ENCODE measurements at regions not wholly inside any gene's neighbourhood (a gene's known extent, or its start where the extent isn't known, plus 50 kb on each side); places are given as distances from the start of the nearest gene placed in this dataset.
A peak's percentile ranks its signal among the peaks of the same experiment; 100 is the strongest.
"Not testable (repeated sequence)": the region's sequence is repeated elsewhere in the genome, so short reads cannot be mapped to it uniquely, and the experiment has no call there.

GRCh38 chr14:106061877-106062500 lies 535.6 kb downstream of the TMEM121 start:
- peak; percentile 75 for DNase-seq (ENCODE audit: low read depth)

GRCh38 chr14:106062502-106063272 lies 536.3 kb downstream of the TMEM121 start:
- DNase-seq (ENCODE audit: low read depth) = no peak

DNA sequence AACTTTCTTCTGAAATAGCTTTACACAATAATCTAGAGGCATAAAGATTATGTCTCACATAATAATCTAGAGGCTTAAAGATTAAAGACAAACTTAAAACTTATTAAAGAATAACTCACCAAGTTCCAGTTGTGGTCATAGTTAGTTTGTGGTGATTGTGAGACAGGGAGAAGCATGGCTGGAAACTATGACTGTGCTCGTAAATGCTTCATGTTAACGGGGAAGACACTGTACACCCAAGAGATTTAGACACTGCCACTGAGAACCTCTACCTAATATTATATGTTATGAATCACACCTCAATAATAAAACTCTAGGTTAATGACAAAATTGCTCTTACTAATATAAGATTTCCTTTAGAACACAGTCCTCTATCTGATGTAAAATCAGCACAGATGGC lies 541.6 kb downstream of the TMEM121 start:
- no peak for DNase-seq (ENCODE audit: low read depth)

DNA sequence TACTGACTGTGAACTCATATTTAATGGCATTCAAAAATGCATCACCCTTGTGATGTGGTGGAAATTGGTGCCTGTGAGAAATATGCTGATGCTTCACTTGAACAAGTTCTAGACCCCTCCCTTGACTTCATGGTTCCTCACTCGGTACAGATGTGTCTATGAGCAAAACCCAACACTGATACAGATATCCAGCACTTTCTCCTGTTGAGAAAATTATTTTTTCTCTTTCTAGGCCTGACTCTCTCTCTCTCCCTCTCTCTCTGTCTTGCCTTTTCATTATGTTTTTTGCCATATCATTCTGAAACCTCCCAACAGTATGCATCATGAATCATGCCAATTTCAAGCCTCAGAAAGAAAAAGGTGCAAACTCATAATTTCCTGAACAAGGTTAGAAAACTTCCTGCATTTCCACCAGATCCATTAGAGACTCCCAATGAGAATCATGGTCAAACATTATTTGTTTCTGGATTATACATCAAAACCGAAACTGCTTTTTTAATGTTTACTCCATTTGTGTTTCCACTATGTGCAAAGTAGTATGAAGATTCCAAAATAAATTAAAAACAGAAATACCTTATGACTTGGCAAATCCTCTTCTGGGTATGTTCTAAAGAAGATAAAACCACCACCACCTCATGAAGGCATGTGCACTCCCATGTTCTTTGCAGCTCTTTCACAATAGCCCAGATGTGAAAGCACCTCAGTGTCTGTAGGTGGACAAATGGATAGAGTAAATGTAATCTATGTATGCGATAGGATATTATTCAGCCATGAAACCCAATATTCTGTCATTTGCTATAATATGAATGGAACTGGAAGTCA lies 543.6 kb downstream of the TMEM121 start:
- DNase-seq (ENCODE audit: low read depth) = no peak

- no peak for DNase-seq (ENCODE audit: low read depth)
Observed at GRCh38 chr14:106080922-106081321, 554.5 kb downstream of the TMEM121 start.

- DNase-seq (ENCODE audit: low read depth) = not testable (repeated sequence)
Observed at GRCh38 chr14:106081721-106082120, 555.3 kb downstream of the TMEM121 start.

- no peak for DNase-seq (ENCODE audit: low read depth)
Observed at GRCh38 chr14:106083082-106083481, 556.7 kb downstream of the TMEM121 start.

DNA sequence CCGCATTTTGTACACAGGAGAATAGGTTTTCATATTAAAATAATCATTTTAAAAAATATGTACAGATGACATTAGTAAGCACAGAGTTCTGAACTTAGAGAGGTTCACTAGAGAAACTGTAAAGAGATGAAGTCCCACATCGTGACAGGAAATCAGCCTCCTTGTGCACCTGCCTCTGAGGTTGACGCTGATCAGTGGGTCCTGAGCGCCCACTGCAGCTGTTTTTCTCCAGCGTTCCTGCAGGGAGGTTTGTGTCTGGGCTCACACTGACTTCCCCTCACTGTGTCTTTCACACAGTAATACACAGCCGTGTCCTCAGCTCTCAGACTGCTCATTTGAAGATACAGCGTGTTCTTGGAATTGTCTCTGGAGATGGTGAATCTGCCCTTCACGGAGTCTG lies 561.5 kb downstream of the TMEM121 start:
- no peak for DNase-seq (ENCODE audit: low read depth)

DNA sequence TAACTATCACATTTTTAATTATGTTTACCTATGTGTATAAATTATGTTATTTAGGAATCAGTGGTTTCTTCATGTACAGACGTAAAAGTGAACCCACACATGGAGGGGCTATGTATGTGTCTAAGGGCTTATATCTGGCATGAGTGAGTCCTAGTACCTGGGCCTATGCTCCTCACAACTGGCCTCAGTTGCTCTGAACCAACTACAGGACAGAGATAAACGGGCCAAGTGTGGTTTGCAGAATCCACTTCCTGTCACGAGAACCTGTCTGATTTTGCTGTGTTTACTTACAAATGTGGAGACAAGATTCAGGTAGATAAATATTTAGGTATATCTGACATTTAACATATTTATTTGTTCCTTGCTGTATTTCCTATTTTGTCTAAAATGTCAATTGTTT lies 562.5 kb downstream of the TMEM121 start:
- DNase-seq (ENCODE audit: low read depth) = not testable (repeated sequence)

- peak; percentile 57 for DNase-seq (ENCODE audit: low read depth)
Observed at GRCh38 chr14:106094654-106095189, 568.3 kb downstream of the TMEM121 start.

GRCh38 chr14:106107703-106108102 lies 581.3 kb downstream of the TMEM121 start:
- no peak for DNase-seq (ENCODE audit: low read depth)

DNA sequence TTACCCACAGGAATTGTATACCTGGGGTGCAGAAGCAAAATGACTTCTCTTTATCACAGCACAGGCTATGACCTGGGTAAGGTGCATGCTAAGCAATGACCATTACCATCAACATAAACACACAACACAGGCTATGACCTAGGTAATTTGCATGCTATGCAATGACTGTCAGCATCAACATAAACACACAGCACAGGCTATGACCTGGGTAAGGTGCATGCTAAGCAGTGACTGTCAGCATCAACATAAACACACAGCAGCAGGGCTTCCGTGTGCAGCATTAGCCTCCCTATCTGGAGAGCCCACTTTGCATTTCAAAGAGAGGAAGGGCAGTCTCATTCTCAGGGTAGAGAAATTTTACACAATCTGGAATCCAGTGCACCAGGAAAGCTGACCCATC lies 583.0 kb downstream of the TMEM121 start:
- DNase-seq (ENCODE audit: low read depth) = no peak

DNA sequence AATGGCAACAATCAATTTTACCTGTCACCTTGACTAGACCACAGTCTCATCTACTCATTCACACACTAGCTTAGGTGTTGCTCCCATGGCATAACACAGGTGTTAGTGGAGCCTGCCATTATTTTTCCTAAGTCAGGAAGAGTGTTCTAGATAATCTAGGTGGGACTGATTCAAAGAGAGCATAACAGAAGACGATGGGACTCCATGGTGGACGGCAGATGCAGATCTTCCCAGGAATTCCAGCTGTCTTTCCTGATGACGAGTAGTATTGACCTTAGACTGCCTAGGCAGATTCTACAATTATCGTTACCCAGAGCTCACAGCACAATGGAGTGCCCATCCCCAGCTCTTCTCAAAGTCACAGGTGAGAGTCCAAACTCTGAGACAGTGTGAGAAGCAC lies 589.0 kb downstream of the TMEM121 start:
- no peak for DNase-seq (ENCODE audit: low read depth)

DNA sequence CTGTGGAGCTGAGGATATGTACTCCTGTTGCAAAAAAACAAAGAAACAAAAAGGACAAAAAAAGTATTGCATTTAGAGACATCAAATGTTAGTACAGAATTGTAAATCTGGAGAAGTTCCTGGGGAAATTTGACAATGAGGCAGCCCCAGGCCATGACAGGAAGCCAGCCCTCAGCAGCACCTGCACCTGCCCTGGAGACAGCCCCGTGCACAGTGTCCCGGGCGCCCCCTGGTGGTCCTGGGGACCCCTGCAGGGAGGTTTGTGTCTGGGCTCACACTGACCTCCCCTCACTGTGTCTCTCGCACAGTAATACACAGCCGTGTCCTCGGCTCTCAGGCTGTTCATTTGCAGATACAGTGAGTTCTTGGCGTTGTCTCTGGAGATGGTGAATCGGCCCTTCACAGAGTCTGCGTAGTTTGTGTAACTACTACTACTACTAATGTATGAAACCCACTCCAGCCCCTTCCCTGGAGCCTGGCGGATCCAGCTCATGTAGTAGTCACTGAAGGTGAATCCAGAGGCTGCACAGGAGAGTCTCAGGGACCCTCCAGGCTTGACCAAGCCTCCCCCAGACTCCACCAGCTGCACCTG lies 590.1 kb downstream of the TMEM121 start:
- DNase-seq (ENCODE audit: low read depth) = not testable (repeated sequence)

DNA sequence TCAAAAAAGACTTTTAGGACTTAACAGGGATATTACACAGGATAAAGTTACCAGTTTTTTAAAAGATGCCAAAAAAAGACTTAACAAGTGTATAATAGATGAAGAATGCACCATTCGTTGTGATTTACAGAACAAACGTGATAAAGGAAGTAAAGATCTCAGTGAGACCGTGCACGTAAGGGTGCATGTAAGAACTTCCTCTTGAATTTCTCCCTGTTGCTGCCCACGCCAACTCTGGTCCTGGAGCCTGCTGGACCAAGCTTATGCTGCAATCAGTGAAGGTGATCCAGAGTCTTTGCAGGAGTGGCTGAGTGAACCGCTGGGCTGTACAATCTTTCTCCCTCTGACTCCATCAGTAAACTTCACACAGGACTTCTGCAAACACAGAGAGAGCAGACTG lies 593.7 kb downstream of the TMEM121 start:
- DNase-seq (ENCODE audit: low read depth) = no peak

GRCh38 chr14:106129274-106129673 lies 602.9 kb downstream of the TMEM121 start:
- no peak for DNase-seq (ENCODE audit: low read depth)

- not testable (repeated sequence) for DNase-seq (ENCODE audit: low read depth)
Observed at GRCh38 chr14:106129904-106130661, 603.7 kb downstream of the TMEM121 start.

DNA sequence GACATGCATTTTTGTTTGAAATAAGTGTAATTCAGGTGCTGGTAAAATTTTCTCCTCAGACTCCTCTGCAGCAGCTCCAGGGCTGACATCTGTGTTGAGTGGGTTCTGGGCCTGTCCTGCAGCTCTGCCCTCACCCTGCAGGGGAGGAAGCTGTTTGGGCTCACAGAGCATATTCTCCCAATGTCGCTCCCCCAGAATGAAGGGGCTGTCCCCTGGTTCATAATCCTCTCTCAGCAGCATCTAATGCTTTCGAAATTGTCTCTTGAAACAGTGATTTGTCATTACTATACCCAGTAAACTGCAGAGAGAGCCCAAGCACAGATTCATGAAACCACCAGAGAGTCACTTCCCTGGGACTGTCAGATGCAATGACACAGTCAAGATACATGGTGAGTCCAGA lies 606.7 kb downstream of the TMEM121 start:
- DNase-seq (ENCODE audit: low read depth) = not testable (repeated sequence)

- DNase-seq (ENCODE audit: low read depth) = no peak
Observed at GRCh38 chr14:106134886-106135285, 608.5 kb downstream of the TMEM121 start.

DNA sequence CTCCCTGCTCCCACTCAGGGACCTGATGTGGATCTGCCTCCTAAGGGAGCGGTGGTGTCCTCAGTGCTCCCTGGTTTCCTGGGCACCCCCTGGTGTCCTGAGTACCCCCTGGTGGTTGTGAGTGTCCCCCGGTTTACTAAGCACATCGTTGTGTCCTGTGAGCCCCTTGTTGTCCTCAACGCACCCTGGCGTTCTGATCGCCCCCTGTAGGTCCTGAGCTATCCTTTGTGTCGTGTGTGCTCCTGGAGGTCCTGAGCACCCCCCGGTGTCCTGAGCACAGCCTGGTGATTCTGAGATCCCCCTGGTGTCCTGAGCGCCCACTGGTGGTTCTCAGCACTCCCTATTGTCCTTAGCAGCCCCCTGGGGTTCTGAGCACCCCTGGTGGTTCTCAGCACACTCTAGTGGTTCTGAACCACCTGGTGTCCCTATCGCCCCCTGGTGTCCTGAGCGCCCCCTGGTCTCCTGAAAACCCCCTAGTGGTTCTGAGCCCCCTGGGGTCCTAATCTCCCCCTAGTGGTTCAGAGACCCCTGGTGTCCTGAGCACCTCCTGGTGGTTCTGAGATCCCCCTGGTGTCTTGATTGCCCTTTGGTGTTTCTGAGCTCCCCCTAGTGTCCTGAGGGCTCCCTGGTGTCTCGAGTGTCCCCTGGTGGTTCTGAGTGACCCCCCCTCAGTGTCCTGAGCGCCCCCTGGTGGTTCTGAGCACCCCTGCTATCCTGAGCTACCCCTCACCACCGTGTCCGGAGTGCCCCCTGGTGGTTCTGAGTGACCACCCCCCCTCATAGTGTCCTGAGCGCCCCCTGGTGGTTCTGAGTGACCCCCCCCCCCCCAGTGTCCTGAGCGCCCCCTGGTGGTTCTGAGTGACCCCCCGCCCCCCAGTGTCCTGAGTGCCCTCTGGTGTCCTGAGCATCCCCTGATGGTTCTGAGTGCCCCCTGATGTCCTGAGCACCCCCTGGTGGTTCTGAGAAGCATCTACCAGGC lies 615.1 kb downstream of the TMEM121 start:
- peak; percentile 34 for DNase-seq (ENCODE audit: low read depth)

All from activated T-cell treated with anti-CD3 and anti-CD28 coated beads for 24 hours (primary cell).